ENCODE measurements at regions not wholly inside any gene's neighbourhood (a gene's known extent, or its start where the extent isn't known, plus 50 kb on each side); places are given as distances from the start of the nearest gene placed in this dataset.
"Not testable (repeated sequence)": the region's sequence is repeated elsewhere in the genome, so short reads cannot be mapped to it uniquely, and the experiment has no call there.

DNA sequence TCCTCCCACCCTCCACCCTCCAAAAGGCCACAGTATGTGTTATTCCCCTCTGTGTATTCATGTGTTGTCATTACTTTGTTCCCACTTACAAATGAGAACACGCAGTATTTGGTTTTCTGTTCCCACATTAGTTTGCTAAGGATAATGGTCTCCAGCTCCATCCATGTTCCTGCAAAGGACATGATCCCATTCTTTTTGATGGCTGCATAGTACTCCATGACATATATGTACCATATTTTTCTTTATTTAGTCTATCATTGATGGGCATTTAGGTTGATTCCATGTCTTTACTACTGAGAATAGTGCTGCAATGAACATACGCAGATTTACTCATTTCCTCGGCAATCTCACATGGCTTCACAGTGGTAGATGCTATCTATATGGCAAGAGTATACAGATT lies 453.6 kb upstream of the CFAP20DC start:
- Histone ChIP-seq H3K27me3 (ENCODE audit: control insufficient read depth, insufficient read depth, low read length) (no peaks in the 10 kb centered on the region), H3K4me3 (ENCODE audit: low read length) (no peak overlapping the region), H3K4me1 (ENCODE audit: control insufficient read depth, insufficient read depth, low read length) (no peaks in the 10 kb centered on the region), H3K9me3 (ENCODE audit: control insufficient read depth, insufficient read depth, low read length) (no peaks in the 10 kb centered on the region), H3K36me3 (ENCODE audit: control insufficient read depth, insufficient read depth, low read length) (no peaks in the 10 kb centered on the region), H3K27ac (ENCODE audit: low read length) (no peak overlapping the region)
- DNase-seq (ENCODE audit: low read depth, low spot score): no peak
- no CpG with 5 or more reads among the region's 3 CpGs for WGBS (ENCODE audit: insufficient coverage, insufficient read length)

DNA sequence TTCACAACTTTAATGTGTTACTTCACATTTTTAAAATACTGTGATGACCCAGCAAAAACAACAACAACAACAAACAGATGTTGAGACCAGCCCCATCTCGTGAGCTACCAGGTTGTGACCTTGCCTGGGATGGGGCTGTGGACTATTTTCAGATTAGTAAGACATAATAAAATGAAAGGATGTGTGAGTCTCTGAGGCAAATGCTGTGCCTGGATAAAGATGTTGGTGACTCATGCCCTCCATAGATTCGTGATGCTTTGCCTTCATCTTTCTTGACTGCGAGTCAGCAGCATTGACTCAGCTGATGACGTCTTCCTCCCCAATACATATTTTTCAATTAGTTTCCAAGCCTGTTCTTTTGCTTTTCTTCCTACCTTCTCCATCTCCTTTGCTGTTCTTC lies 453.0 kb upstream of the CFAP20DC start:
- Histone ChIP-seq H3K9me3 (ENCODE audit: control insufficient read depth, insufficient read depth, low read length) (no peaks in the 10 kb centered on the region), H3K4me3 (ENCODE audit: low read length) (no peak overlapping the region), H3K27ac (ENCODE audit: low read length) (no peak overlapping the region), H3K27me3 (ENCODE audit: control insufficient read depth, insufficient read depth, low read length) (no peaks in the 10 kb centered on the region), H3K36me3 (ENCODE audit: control insufficient read depth, insufficient read depth, low read length) (no peaks in the 10 kb centered on the region), H3K4me1 (ENCODE audit: control insufficient read depth, insufficient read depth, low read length) (no peaks in the 10 kb centered on the region)
- WGBS (ENCODE audit: insufficient coverage, insufficient read length): no CpG with 5 or more reads among the region's 4 CpGs
- no peak for DNase-seq (ENCODE audit: low read depth, low spot score)

DNA sequence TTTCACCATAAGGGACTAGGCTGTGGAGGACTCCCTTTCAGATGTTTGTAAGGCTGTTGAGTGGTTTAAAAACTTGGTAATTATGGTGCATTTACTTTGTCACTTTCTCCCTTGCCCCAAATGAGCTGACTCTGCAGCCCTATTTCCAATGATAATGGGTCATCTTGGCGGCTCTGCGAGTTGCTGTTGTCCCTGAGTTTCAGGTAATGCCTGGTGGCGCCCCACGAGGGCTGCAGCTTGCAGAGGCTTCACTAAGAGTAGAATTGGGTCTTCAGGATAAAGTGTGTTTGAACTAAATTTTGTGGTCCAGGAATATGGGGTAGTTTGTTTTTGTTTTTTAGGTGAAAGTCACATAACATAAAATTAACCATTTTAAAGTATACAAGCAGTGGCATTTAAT lies 450.1 kb upstream of the CFAP20DC start:
- Histone ChIP-seq H3K36me3 (ENCODE audit: control insufficient read depth, insufficient read depth, low read length) (no peaks in the 10 kb centered on the region), H3K27ac (ENCODE audit: low read length) (no peak overlapping the region), H3K4me3 (ENCODE audit: low read length) (no peak overlapping the region), H3K27me3 (ENCODE audit: control insufficient read depth, insufficient read depth, low read length) (no peaks in the 10 kb centered on the region), H3K9me3 (ENCODE audit: control insufficient read depth, insufficient read depth, low read length) (no peaks in the 10 kb centered on the region), H3K4me1 (ENCODE audit: control insufficient read depth, insufficient read depth, low read length) (no peaks in the 10 kb centered on the region)
- WGBS (ENCODE audit: insufficient coverage, insufficient read length): no CpG with 5 or more reads among the region's 4 CpGs
- DNase-seq (ENCODE audit: low read depth, low spot score): no peak

DNA sequence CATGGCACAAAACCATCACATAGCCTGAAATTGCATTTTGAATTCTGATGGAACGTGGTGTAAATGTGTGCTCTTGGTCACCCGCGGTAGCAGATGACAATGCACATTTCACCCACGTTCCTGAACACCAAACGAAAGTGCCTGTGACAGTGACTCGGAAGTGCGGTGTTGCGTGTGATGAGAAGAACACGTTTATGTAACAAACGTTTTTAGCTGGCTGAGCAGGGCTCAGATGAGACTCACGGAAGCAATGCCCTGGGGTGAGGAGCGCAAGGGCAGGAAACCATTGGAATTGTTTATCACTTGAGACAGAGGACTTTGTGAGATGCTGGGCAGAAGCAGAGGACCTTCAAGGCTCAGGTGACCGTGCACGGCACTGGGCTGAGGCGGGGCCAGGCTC lies 449.2 kb upstream of the CFAP20DC start:
- H3K36me3 ChIP-seq (ENCODE audit: control insufficient read depth, insufficient read depth, low read length): no peaks in the 10 kb centered on the region
- no peaks in the 10 kb centered on the region for H3K4me1 ChIP-seq (ENCODE audit: control insufficient read depth, insufficient read depth, low read length)
- H3K9me3 ChIP-seq (ENCODE audit: control insufficient read depth, insufficient read depth, low read length): no peaks in the 10 kb centered on the region
- no peak overlapping the region for H3K4me3 ChIP-seq (ENCODE audit: low read length)
- no peaks in the 10 kb centered on the region for H3K27me3 ChIP-seq (ENCODE audit: control insufficient read depth, insufficient read depth, low read length)
- no peak for DNase-seq (ENCODE audit: low read depth, low spot score)
- WGBS (ENCODE audit: insufficient coverage, insufficient read length): no CpG with 5 or more reads among the region's 15 CpGs
- no peak overlapping the region for H3K27ac ChIP-seq (ENCODE audit: low read length)

DNA sequence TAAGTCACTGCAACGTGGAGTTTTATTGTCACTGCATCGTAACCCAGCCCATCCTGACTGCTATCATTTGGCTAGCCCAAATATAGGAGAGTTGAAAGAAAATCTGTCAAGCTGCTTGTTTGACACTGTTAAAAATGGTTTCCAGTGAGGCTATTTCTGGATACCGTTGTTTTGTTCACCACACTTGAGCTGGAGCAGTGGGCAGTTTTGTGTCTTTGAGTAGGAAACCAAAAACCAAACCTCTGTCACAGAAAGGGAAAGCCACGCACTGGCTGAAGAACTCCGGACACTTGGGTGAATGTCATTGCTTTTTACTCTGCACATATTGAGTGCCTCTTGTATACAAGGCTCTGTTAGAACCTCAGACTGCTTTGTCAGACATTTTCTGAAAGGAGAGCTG lies 446.4 kb upstream of the CFAP20DC start:
- H3K36me3 ChIP-seq (ENCODE audit: control insufficient read depth, insufficient read depth, low read length): no peaks in the 10 kb centered on the region
- H3K27ac ChIP-seq (ENCODE audit: low read length): no peak overlapping the region
- no peak for DNase-seq (ENCODE audit: low read depth, low spot score)
- H3K27me3 ChIP-seq (ENCODE audit: control insufficient read depth, insufficient read depth, low read length): no peaks in the 10 kb centered on the region
- H3K4me1 ChIP-seq (ENCODE audit: control insufficient read depth, insufficient read depth, low read length): no peaks in the 10 kb centered on the region
- WGBS (ENCODE audit: insufficient coverage, insufficient read length): no CpG with 5 or more reads among the region's 5 CpGs
- H3K9me3 ChIP-seq (ENCODE audit: control insufficient read depth, insufficient read depth, low read length): no peaks in the 10 kb centered on the region
- H3K4me3 ChIP-seq (ENCODE audit: low read length): no peak overlapping the region

DNA sequence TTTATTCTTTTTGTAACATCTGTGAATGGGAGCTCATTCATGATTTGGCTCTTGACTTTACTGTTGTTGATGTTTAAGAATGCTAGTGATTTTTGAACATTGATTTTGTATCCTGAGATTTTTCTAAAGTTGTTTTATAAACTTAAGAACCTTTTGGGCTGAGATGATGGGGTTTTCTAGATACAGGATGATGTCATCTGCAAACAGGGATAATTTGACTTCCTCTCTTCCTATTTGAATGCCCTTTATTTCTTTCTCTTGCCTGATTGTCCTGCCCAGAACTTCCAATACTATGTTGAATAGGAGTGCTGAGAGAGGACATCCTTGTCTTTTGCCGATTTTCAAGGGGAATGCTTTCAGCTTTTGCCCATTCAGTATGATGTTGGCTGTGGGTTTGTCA lies 445.1 kb upstream of the CFAP20DC start:
- not testable (repeated sequence) for H3K36me3 ChIP-seq (ENCODE audit: control insufficient read depth, insufficient read depth, low read length); DNase-seq (ENCODE audit: low read depth, low spot score); H3K9me3 ChIP-seq (ENCODE audit: control insufficient read depth, insufficient read depth, low read length); H3K4me3 ChIP-seq (ENCODE audit: low read length); H3K27me3 ChIP-seq (ENCODE audit: control insufficient read depth, insufficient read depth, low read length); H3K4me1 ChIP-seq (ENCODE audit: control insufficient read depth, insufficient read depth, low read length); H3K27ac ChIP-seq (ENCODE audit: low read length)
- no CpG with 5 or more reads among the region's 1 CpG for WGBS (ENCODE audit: insufficient coverage, insufficient read length)

DNA sequence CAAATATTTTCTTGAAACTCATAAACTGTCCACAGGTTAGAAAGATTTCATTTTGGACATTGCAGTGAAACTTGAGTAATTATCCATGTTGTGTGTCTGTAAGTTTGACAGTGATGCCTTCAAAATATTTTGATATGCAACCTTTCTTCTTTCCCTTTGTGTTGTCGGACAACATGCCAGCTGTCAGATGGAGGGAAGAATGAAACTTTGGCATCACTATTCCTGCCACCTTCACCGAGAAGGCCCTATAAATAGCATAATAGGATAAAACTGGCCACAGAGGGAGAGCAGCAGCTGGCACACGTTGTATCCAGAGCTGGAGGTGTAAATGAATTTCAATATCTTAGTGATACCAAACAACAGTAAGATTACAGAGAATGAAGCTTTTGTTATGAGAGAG lies 436.7 kb upstream of the CFAP20DC start:
- WGBS (ENCODE audit: insufficient coverage, insufficient read length): no CpG with 5 or more reads among the region's 3 CpGs
- no peak for DNase-seq (ENCODE audit: low read depth, low spot score)
- Histone ChIP-seq H3K27me3 (ENCODE audit: control insufficient read depth, insufficient read depth, low read length) (no peaks in the 10 kb centered on the region), H3K9me3 (ENCODE audit: control insufficient read depth, insufficient read depth, low read length) (no peaks in the 10 kb centered on the region), H3K4me3 (ENCODE audit: low read length) (no peak overlapping the region), H3K36me3 (ENCODE audit: control insufficient read depth, insufficient read depth, low read length) (no peaks in the 10 kb centered on the region), H3K27ac (ENCODE audit: low read length) (no peak overlapping the region), H3K4me1 (ENCODE audit: control insufficient read depth, insufficient read depth, low read length) (no peaks in the 10 kb centered on the region)

DNA sequence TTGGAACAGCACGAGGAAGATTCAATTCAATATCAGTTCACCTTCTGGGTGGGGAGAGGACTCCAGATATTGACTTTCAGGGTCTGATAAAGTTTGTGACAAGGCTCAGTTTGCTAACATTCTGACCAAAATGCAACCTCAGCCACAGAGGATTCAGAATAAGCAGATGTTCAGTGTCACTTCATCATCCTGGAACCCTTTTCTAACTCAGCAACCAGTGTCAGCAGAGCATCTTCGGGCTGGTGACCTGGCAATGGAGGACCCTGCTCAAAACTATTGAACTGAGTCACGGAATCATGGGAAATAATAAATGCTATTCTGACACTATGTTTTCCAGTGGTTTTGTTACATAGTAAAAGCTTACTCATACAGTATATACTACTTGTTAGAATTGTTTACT lies 433.4 kb upstream of the CFAP20DC start:
- no peaks in the 10 kb centered on the region for H3K27me3 ChIP-seq (ENCODE audit: control insufficient read depth, insufficient read depth, low read length)
- H3K36me3 ChIP-seq (ENCODE audit: control insufficient read depth, insufficient read depth, low read length): no peaks in the 10 kb centered on the region
- no peaks in the 10 kb centered on the region for H3K9me3 ChIP-seq (ENCODE audit: control insufficient read depth, insufficient read depth, low read length)
- DNase-seq (ENCODE audit: low read depth, low spot score): no peak
- no peak overlapping the region for H3K27ac ChIP-seq (ENCODE audit: low read length)
- no CpG with 5 or more reads among the region's 3 CpGs for WGBS (ENCODE audit: insufficient coverage, insufficient read length)
- H3K4me1 ChIP-seq (ENCODE audit: control insufficient read depth, insufficient read depth, low read length): no peaks in the 10 kb centered on the region
- H3K4me3 ChIP-seq (ENCODE audit: low read length): no peak overlapping the region

DNA sequence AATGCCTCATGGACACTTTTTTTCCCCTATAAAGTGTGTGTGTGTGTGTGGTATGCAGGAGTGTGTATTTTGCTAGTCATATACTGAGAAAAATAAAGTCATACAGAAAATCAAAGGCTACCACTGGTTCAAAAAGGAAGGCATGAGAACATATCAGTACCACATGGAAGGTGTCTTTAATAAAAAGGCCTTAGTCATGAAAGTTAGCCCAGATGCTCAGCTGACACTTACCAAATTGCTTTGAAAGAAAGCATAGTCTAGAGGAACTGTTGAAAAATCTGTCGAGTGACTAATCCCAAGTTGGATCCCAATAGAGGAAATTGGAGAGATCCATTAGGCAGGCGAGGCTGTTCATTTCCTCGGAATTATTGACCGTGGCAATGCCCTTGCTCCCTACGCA lies 432.9 kb upstream of the CFAP20DC start:
- H3K9me3 ChIP-seq (ENCODE audit: control insufficient read depth, insufficient read depth, low read length): no peaks in the 10 kb centered on the region

DNA sequence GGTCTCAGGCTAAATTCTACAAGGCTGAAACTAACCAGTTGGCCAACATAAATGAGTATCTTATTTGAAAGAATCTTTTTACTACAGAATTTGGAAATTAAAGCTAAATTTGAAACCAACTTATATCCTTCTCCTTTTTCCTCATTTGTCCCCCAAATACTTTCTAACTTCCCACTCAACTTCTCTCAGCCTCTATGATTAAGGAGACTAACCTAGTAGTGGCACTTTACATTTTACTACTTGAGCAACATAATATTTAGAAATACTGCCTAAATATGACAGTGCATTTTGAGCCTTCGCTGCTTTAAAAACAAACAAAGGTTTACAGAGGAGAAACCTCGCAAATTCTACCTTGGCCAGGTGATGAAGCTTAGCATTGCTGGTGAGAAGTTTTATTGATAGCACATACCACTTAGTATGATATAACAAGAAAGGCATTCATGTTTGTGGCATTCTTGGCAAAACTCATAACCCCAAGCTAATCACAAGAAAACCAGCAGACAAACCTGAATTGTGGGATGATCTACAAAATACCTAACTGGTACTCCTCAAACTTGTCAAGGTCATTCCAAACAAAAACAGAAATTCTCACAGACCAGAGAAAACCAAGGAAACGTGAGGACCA lies 432.1 kb upstream of the CFAP20DC start:
- no peak overlapping the region for H3K27ac ChIP-seq (ENCODE audit: low read length)
- no peak for DNase-seq (ENCODE audit: low read depth, low spot score)
- no peaks in the 10 kb centered on the region for H3K36me3 ChIP-seq (ENCODE audit: control insufficient read depth, insufficient read depth, low read length)
- no peaks in the 10 kb centered on the region for H3K4me1 ChIP-seq (ENCODE audit: control insufficient read depth, insufficient read depth, low read length)
- H3K27me3 ChIP-seq (ENCODE audit: control insufficient read depth, insufficient read depth, low read length): no peaks in the 10 kb centered on the region
- WGBS (ENCODE audit: insufficient coverage, insufficient read length): no CpG with 5 or more reads among the region's 3 CpGs
- H3K4me3 ChIP-seq (ENCODE audit: low read length): no peak overlapping the region
- H3K9me3 ChIP-seq (ENCODE audit: control insufficient read depth, insufficient read depth, low read length): no peaks in the 10 kb centered on the region

More for the DNA sequence above, 432.9 kb upstream of the CFAP20DC start:
- Histone ChIP-seq H3K36me3 (ENCODE audit: control insufficient read depth, insufficient read depth, low read length) (no peaks in the 10 kb centered on the region), H3K4me1 (ENCODE audit: control insufficient read depth, insufficient read depth, low read length) (no peaks in the 10 kb centered on the region), H3K4me3 (ENCODE audit: low read length) (no peak overlapping the region), H3K27ac (ENCODE audit: low read length) (no peak overlapping the region), H3K27me3 (ENCODE audit: control insufficient read depth, insufficient read depth, low read length) (no peaks in the 10 kb centered on the region)
- no peak for DNase-seq (ENCODE audit: low read depth, low spot score)
- no CpG with 5 or more reads among the region's 5 CpGs for WGBS (ENCODE audit: insufficient coverage, insufficient read length)

DNA sequence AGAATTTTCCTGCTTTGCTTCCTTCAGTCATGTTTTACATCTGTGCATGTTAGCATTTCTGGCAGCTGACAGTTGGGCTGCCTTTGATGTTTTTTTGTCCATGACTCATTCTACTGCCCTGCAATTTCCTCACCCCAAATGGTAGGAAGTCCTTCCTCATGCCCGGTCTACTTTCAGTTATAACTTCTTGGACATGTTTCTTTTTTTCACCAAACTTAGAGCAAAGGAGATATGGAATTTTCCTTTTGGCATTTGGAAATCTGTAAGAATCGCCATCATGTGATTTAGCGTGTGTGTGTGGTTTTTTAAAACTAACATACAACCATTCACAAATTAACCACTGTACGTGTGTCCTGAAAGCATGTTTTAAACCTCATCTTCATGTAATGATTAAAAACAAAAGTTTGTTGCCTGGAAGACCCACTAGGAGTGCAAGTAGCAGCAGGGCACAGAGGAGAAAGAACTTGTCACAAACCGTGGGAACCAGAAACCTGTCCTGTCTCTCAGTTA lies 430.7 kb upstream of the CFAP20DC start:
- H3K9me3 ChIP-seq (ENCODE audit: control insufficient read depth, insufficient read depth, low read length): no peaks in the 10 kb centered on the region
- no peaks in the 10 kb centered on the region for H3K36me3 ChIP-seq (ENCODE audit: control insufficient read depth, insufficient read depth, low read length)
- H3K4me1 ChIP-seq (ENCODE audit: control insufficient read depth, insufficient read depth, low read length): no peaks in the 10 kb centered on the region
- no peaks in the 10 kb centered on the region for H3K27me3 ChIP-seq (ENCODE audit: control insufficient read depth, insufficient read depth, low read length)
- H3K4me3 ChIP-seq (ENCODE audit: low read length): no peak overlapping the region
- no peak overlapping the region for H3K27ac ChIP-seq (ENCODE audit: low read length)
- no peak for DNase-seq (ENCODE audit: low read depth, low spot score)
- no CpG with 5 or more reads among the region's 5 CpGs for WGBS (ENCODE audit: insufficient coverage, insufficient read length)

All from iPS DF 6.9 (cell line).